Retina (tissue), 1 donor: ENCODE measurements at regions not wholly inside any gene's neighbourhood (a gene's known extent, or its start where the extent isn't known, plus 50 kb on each side); places are given as distances from the start of the nearest gene placed in this dataset.
"Not testable (repeated sequence)": the region's sequence is repeated elsewhere in the genome, so short reads cannot be mapped to it uniquely, and the experiment has no call there.

Experiments used
- DNase-seq: peaks from one replicate; pipeline ENCODE4 v3.0.0-alpha.2; 2016

DNA sequence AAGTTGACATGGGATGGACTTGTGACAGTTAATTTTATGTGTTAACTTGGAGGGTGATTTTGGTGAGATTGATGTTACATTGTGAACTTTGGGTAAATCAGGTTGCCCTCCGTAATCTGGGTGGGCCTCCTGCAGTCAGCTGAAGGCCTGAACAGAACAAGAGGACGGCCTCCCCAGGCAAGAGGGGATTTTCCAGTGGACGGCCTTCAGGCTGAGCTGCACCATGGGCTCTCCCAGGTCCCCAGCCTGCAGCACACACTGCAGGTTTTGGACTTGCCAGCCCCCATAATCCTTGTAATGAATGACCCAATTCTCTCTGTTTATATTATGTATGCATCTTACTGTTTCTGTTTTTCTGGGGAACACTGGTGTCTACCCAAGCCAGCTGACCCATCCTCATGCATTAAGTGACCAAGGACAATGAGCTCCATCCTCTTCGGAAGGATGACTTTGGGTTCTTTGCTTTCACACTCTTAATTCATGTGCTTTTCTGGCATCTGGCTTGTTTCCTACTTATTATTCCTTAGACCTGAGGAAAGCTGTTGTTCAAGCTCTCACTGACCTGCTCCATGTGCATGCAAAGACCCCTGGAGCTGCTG is 64.2 kb downstream of the DACT2 start:
- DNase-seq: no peak

DNA sequence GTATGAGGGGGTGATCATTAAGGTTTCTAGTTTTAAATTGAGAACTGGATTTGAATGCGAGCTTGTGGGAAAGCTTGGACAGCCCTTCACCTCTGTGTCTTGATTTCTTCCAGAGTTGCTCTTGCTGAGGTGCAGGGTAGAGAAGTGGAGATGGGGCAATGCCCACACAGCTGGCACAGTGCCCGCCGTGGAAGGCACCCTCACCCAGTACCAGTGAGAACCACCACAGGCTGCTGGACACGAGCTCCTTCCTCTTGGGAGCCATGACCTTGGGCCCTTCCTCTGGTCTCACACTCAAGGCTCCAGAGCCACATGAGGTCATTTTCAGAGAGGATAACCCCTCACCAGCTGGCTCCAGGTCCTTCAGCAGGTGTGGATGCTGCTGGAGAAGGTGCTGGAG is 67.3 kb downstream of the DACT2 start:
- DNase-seq: no peak

DNA sequence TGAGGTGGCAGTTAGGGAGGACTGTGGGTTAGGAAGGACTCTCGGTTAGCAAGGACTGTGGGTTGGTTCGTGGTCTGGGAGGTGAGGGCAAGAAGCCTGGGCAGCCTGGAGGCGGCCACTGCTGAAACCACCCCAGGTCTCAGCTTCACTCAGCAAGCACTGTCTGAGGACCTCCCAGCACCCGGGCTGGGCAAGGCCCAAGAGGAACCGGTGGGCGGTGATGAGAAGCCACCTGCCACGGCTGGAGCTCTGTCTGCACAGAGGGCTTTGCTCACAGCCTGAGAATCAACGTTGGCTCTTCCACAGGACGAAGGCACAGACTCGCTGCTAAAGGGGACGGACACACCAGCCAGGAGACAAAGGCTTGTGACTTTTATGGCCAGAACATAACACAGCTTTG is 69.3 kb downstream of the DACT2 start:
- DNase-seq: no peak

DNA sequence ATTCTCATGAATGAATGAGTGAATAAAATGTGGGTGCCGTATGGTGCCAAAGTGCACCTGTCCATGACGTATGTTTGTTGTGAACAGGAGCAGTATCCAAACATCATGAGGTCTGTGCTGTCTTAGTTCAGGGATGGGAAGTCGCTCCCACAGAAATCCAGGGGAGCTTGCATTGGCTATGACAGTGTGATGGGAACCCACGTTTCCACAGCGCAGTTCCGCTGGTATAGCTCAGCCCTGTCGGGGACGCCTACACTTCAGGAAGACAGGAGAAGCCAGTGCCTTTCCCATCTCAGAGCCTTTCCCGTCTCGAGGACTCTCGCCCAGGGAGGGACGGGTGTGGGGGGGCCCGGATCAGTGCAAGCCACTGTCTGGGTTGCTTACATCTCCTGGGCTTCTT is 69.8 kb downstream of the DACT2 start:
- no peak for DNase-seq

DNA sequence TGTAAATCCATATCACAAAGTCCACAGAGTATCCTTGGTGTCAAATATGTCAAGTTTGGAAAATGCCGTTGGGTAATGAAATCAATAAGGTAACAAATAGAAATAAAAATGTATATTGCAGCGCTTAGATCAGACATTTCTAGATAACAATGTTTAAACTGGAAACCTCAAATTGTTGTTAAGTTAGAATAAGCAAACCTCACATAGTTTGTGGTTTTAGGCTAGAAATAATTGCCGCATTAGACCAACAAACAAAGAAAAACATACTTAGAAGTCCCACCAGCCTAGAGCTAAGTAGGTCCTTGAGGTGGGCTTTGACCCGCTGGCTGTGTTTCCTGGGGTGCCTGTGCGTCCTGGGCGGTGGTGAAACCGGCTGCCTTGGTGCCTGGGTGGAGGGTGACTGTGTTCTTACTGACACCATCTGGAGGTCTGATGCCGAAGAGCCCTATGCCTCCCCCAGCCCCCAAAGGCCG is 71.4 kb downstream of the DACT2 start:
- DNase-seq: no peak

DNA sequence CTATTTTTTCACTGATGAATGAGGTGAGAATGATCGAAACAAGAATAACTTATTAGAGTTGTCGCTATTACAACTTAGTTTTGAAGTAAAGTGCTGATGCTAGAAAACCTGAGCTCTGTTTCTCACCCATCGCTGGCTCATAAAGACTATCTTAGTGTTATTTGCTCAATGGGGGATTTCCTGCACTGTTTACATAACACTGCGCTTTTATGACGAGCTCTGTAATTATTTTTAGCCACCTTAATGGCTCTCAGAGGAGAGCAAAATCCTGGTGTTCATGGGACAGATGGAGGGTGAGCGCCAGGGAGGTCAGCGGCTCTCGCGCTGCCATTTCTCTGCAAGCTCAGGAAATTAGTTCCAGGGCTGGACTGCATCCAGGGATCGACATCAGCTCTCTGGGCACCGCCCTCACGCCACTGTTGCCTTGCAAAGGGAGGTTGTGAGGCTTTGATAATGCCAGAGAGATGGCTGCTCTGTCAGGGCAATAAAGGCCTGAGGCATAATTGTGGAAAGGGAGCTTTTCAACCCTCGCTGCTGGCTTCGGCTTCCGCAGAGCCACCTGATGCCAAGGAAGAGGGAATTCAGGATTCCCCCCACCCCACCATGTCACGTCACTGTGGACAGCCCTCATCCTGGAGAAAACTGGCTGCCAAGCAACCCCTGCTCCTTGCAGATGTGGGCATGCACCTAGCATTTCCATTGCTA is 72.0 kb downstream of the DACT2 start:
- DNase-seq: peak; percentile 54

DNA sequence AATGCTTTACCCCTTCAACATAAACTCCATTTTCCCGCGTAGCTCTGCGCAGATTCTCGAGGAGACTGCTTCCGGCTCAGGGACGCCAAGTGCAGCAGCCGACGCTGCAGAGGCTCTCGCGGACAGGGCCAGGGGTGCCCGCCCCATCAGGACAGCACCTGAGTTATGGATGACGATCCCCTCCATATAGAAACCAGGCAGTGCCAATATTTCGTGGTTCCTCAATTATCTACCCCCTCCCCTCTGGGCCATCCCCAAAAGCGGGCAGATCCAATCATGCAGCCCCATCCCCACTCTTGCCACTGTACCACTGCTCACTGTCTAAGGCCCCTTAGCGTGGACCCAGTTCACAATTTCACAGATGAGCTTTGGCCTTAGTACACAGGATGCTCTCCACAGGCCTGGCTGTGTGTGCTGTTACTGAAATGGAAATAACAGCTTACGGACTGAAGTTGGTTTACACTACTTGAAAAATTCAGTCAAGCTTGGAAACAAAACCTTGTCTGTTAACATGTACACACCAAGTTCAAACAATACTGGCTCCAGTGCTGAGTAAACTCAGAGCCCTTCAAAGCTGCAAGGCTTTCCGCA is 74.5 kb downstream of the DACT2 start:
- no peak for DNase-seq

DNA sequence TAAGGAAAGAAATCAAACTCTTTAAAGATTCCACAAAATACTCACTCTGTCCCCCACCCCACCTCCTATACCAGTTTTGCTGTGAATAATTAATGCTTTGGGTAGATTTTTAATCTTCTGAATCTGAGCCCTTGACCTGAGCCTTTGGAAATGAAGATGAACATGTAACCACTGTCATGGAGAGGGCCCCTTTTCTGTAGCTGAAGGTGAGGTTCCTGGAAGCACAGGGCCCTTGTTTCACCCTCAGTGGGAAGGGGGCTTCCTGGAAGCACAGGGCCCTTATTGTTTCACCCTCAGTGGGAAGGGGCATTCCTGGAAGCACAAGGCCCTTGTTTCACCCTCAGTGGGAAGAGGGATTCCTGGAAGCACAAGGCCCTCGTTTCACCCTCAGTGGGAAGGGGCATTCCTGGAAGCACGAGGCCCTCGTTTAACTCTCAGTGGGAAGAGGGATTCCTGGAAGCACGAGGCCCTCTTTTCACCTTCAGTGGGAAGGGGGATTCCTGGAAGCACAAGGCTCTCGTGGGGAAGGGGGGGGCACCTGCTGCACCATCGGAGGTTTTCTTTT is 75.7 kb downstream of the DACT2 start:
- no peak for DNase-seq

DNA sequence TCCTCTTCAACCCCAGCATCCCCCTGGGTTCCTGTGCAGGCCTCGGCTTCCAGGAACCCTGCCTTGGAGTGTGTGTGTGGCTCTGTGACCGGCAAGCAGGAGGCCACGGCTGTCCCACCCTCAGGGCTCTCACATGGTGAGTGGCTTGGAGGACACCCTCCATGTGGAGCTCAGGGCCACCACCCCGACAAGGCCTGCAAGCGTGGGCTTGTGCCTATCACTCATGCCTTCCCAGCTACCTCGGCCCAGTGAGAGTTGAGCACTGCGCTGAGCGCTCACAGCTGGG is 76.7 kb downstream of the DACT2 start:
- no peak for DNase-seq

DNA sequence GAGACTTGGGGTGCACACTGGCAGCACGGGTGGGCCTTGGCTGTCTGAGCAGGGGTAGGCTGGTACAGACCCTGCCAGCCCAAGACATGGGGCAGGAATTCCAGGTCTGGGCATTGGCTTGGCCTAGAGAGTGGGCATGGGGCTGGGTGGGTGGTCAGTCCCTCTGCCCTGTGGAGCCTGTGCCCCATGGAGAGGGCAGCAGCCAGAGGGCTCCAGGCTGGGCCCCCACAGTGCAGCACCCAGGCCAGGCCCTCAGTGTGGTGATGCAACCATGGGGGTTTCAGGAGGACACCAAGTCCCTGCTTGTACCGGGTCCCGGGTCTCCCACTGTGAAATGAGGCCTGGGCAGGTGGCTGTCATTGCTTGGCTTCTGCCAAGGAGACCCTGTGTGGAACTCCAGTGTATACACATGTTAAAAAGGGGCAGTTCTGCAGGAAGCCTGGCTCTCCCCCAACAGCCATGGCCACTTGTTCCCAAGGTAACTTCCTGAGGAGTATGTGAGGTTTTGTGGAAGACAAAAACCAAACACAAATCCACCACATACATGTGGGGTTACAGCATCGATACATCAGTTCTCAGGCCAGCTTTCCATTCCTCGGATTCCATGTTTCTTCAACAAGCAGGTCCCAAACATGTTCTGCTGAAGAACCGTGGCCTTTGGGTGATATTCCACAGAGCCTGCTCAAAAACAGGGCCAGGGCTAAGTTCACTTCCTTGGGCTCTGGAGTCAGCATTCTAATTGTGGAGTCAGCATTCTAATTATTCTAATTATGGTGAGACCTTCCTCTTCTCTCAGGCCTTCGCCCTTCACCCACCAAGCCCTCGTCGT is 77.3 kb downstream of the DACT2 start:
- no peak for DNase-seq

DNA sequence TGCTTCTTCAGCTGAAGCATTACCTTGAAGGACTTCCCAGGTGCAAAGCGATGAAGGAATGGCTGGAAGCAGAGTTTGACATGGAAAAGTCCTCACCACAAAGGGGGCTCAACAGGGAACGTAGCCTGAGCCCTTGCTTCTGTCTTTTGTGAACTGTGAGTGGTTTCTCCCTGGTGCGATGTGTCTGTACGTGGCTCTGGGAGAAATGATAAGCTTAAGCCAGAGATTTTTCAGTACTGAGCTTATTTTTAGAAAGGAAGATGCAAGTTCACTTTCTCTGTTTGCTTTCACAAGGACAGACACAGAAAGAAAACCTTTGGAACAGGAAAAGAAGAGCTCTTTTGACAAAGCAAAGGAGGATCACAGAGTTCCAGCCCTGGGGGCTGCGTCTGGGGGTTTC is 79.4 kb downstream of the DACT2 start:
- peak; percentile 5 for DNase-seq

DNA sequence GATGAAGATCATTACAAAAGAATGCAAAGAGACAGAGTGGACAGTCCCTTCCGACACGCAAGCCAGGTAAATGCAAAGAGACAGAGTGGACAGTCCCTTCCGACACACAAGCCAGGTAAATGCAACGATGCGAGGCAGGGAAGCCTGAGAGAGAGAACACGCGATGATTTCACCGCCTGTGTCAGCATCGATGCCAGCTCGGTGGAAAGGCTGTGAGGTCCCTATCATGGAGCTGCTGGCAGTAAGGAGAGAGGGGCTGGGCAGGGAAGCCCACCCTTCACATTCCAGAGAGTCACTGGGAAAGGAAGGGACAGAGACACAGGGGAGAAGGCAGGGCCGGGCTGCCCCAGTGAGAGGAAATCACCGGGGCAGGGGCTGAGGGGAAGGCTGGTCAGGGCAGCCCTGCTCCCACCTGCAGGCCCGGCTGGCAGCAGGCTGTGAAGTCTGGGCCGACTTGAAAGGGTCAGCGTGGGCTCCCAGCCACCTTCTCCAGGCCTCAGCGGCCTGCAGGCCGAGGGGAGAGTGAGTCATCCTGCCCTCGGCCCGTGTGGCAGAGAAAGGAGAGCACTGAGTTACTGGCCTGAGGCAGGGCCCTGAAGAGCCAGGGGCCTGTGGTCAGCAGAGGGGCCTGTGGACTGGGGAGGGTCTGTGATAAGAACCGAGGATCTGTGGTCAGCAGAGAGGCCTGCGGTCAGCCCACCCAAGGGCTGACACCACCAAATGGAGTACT is 80.4 kb downstream of the DACT2 start:
- peak; percentile 22 for DNase-seq

DNA sequence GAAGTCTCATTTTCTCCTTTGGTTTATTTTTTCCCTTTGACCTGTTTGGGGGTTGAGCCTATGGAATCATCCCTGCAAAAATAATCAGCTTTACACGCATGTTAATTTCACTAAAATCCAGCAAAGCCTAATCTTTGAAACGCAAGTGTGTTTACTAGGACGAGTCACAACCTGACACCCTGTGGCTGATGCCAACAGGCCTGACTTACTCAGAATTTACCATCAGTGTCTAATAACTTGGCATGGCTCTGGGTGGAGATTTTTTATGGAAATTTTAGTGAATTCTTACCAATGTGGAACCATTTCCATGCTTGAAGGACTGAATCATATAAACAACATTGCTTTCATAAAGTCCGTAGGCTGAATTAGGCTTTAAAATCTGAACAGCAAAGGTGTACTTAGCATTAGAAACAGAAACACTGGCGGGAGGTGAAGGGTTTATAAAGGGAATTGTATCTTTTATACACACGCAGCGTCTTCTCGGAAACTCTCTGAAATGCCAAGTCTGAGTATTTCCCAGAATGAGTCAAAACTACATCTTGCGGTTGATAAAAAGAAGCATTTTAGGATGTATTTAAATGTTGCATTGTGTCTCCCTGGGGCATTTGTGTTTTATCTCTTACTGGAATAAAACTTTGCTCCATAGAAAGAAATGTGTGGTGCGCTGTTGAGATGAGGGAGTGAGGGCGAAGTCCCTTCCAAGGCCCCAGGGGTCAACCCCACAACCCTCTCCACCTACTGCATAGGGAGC is 81.2 kb downstream of the DACT2 start:
- no peak for DNase-seq

DNA sequence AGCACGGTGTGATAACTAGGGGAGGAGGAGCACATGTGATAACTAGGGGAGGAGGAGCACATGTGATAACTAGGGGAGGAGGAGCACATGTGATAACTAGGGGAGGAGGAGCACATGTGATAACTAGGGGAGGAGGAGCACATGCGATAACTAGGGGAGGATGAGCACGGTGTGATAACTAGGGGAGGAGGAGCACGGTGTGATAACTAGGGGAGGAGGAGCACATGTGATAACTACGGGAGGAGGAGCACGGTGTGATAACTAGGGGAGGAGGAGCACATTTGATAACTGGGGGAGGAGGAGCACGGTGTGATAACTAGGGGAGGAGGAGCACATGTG is 85.7 kb downstream of the DACT2 start:
- not testable (repeated sequence) for DNase-seq

DNA sequence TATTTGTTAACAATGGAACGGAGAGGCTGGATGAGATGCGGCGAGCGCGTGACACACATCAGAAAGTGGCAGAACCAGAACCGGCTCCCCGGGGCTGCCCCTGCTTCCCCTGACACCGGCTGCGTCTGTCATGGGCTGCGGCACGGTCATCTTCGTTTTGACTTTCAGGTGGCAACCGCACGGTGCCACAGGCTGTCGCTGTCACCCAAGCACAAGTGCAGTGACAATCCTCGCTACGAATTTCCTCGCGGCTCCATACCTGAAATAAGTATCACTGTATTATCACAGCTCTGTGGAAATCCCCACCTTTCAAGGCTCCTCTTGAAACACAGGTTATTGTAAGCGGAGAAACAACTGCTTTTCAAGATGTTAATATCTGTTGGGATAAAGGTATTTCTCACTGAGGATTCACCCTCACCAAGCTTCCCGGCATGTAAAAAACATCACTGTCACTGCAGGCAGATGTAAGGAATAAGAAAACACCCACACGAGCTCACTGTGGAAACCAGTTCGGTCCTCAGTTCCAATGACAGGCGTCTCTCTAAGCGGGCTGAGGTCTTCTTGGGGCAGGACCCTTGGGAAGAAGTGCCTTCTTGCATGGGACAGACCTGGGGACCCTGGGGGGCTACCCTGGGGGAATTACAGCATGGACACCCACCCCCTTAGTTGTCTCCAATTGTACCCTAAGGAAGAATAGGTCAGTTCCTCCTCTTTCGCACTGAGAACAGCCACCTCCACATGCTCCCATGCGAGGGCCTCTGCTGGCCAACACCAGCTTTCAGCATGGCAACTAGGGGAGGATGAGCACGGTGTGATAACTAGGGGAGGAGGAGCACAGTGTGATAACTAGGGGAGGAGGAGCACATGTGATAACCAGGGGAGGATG is 86.3 kb downstream of the DACT2 start:
- DNase-seq: peak; percentile 6

DNA sequence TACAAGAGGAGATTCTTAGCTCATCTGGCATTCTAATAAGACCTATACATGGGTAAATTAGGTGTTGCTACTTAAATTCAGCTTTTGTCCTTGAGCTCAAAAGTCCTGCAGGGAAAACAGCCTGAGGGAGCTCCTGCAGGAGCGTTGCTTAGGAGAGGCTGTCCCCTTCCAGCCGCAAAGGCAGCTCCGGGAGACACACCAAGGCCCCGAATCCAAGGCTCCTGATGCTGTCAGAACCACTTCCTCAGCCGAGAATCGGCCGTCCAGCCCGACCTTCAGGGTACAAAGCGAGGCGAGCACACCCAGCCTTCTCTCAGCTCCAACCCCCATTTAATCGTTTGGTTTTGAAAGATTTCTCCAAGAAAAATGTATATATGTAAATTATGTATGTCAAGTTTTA is 87.0 kb downstream of the DACT2 start:
- DNase-seq: no peak

DNA sequence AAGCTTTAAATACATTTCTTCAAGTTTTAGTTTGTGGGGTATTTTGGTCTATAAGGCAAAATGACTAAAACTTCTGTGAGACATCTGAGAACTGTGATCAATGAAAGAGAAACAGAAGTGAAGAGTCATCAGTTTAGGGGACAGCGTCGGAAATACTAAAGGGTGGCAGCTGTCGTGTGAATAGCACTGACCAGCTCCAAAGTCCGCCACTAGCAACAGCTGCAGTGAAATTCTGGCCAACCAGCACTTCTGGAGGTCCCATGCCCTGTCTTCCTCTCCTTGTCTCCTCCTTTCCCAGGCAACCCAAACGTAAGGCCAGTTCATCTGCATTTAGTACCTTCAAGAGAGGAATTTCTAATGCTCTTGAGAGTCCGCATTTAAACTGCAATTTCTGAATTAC is 87.5 kb downstream of the DACT2 start:
- peak; percentile 34 for DNase-seq

DNA sequence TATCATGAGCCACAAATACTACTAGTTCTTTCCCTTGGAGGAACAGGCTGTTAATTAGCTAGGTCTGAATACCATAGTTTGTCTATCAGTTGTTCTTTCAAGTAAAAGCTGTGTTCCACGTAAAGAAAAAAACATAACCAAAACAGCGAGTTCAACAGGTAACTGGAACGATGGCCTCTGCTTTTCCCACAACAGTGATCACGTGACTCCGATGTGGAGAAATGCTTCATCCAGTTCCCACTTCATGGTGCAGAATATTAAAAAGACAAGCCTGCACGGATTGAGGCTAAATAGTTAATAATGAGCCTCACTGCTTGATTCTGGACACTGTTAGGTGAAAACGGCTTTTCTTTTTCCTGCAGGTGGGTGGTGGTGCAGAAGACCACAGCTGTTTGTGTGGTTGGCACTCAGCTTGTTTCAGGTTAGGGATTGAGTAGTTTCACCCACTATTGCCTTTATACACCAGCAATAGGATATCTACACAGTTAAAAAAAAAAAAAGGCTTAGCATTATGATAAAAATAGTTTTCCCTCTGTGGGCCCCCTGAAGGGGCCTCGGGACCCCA is 88.1 kb downstream of the DACT2 start:
- peak; percentile 5 for DNase-seq

DNA sequence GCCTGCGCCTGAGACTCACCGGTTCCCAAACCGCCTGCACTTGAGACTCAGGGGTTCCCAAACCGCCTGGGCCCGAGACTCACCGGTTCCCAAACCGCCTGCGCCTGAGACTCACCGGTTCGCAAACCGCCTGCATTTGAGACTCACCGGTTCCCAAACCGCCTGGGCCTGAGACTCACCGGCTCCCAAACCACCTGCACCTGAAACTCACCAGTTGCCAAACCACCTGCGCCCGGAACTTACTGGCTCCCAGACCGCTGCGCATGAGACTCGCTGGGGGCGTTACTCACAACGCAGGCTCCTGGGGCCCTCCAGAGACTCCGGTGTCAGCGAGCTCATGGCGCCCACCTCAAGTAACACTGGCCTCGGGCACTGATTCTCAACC is 90.2 kb downstream of the DACT2 start:
- DNase-seq: no peak

DNA sequence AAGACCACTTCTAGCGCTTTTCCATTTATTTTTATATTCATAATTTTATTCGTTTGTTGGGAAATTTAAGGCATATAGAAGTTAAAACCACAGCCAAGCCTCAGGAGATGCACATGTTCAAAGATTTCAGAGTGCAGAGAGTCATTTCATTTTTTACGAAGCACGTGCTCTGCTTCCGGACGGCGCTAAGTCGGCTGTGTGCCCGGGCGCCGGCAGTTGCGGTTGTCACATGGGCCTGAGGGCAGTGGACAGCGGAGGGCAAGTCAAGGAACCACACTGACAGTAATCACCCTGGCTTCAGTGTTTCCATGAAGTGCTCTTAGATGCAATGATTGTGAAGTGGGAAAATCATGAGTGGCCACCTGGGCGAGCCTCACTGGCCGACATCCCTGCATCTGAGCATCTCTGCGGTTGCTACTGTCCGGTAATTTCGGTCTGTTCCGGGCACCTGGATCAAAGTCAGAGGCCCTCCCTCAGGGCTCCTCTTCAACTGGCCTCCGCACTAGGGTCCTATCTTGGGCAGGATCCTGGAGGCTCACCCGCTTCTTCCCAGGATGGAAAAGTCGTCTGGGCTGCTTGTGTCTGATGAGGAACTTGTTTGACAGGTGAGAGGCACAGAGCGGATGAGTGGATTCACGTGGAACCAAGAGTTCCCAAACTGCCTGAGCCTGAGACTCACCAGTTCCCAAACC is 90.8 kb downstream of the DACT2 start:
- DNase-seq: no peak
